ENCODE measurements at regions not wholly inside any gene's neighbourhood (a gene's known extent, or its start where the extent isn't known, plus 50 kb on each side); places are given as distances from the start of the nearest gene placed in this dataset.

GRCh38 chr2:129439406-129440302, 539.8 kb upstream of the RAB6C start:
- no peak overlapping the region for H3K27ac ChIP-seq (ENCODE audit: extremely low read length, insufficient read depth, low read length)
- DNase-seq (ENCODE audit: low spot score) = no peak
- H3K4me2 ChIP-seq (ENCODE audit: low read depth, low read length) = no peak overlapping the region
- peaks cover 0 to 20% of the 10 kb centered on the region in 2 experiments; a peak in 2 of 5 replicates for H3K27me3 ChIP-seq (ENCODE audit: control insufficient read depth in 1 of 2, insufficient read depth in 2 of 2, low read length in 2 of 2)
- no peak overlapping the region for H2AFZ ChIP-seq (ENCODE audit: low read length)
- H3K4me3 ChIP-seq (replicated peaks in 1 of 3; ENCODE audit: insufficient read depth in 1 of 3, low read depth in 2 of 3, low read length in 3 of 3) = no peak overlapping the region
- WGBS (ENCODE audit: low lambda C conversion rate) = 9% methylated on average over 8 of the region's 13 CpGs
- H3K9ac ChIP-seq (ENCODE audit: insufficient read depth, low read depth, low read length) = no peak overlapping the region
- BruUV-seq (replicated peaks) = no TSS peak
- no peaks in the 10 kb centered on the region for H3K79me2 ChIP-seq (ENCODE audit: insufficient read depth, low read length)
- in situ Hi-C loops (cut with HindIII; ENCODE audit: extremely low pct_ligation_motif_present, low pct_unique_long_range_greater_than_20kb) = no loop called here
- ChIA-PET POLR2A (no interaction called here), CTCF (ENCODE audit: low intra/inter-chr PET ratio, low total read pairs) (no interaction called here)
- FAIRE-seq = no peak
- no peaks in the 10 kb centered on the region for H3K4me1 ChIP-seq (ENCODE audit: insufficient read depth, low read length)
- no peaks in the 10 kb centered on the region for H4K20me1 ChIP-seq (ENCODE audit: insufficient read depth, low read length)
- H3K9me3 ChIP-seq (ENCODE audit: low read length) = no peaks in the 10 kb centered on the region
- no peaks in the 10 kb centered on the region for H3K36me3 ChIP-seq (replicated peaks in 1 of 2; ENCODE audit: control insufficient read depth in 1 of 2, insufficient read depth in 2 of 2, low read length in 2 of 2)
- ATAC-seq = no peak; the same call in 2 of the 3 replicates
- intact Hi-C loops (cut with micrococcal nuclease; ENCODE audit: unreplicated experiment) = no loop called here
- TF ChIP-seq ZNF710 (CRISPR knock-in tag; IDR thresholded peaks at IDR 0.05; ENCODE audit: borderline replicate concordance) (no peak), ZNF570 (CRISPR knock-in tag; IDR thresholded peaks at IDR 0.05; ENCODE audit: borderline replicate concordance) (no peak), PRPF4 (IDR thresholded peaks at IDR 0.05; ENCODE audit: low read depth, low read length, poor library complexity, severe bottlenecking) (no peak), UBTF (CRISPR knock-in tag; IDR thresholded peaks at IDR 0.05) (no peak), AGO1 (IDR thresholded peaks at IDR 0.05; ENCODE audit: low read depth, low read length, poor library complexity, severe bottlenecking) (no peak), ZNF790 (CRISPR knock-in tag; IDR thresholded peaks at IDR 0.05; ENCODE audit: borderline replicate concordance) (no peak), REPIN1 (CRISPR knock-in tag; IDR thresholded peaks at IDR 0.05; ENCODE audit: borderline replicate concordance, low read depth) (no peak), BCL3 (CRISPR knock-in tag; IDR thresholded peaks at IDR 0.05) (no peak), PAF1 (CRISPR knock-in tag; IDR thresholded peaks at IDR 0.05) (no peak), ZNF780A (CRISPR knock-in tag; IDR thresholded peaks at IDR 0.05) (no peak), HNF4A (CRISPR knock-in tag; IDR thresholded peaks at IDR 0.05) (no peak), CAMTA2 (CRISPR knock-in tag; IDR thresholded peaks at IDR 0.05; ENCODE audit: borderline replicate concordance) (no peak), ZBED4 (CRISPR knock-in tag; IDR thresholded peaks at IDR 0.05; ENCODE audit: borderline replicate concordance) (no peak)
